ENCODE measurements at regions not wholly inside any gene's neighbourhood (a gene's known extent, or its start where the extent isn't known, plus 50 kb on each side); places are given as distances from the start of the nearest gene placed in this dataset.

GRCh38 chr7:40937879-40938278 lies 765.0 kb downstream of the INHBA start:
- no peaks in the 10 kb centered on the region for H3K4me1 ChIP-seq (ENCODE audit: control insufficient read depth in 4 of 4, insufficient read depth in 4 of 4, low read length in 3 of 4)
- peaks cover 0 to 2% (median 0%) of the 10 kb centered on the region in 4 donors for H3K9me3 ChIP-seq (ENCODE audit: control insufficient read depth in 4 of 4, low read length in 3 of 4)
- H3K4me3 ChIP-seq (ENCODE audit: low read depth in 1 of 3, low read length in 3 of 3), result no peak overlapping the region
- TF ChIP-seq MAX (IDR thresholded peaks at IDR 0.05) (no peak), NR2F2 (IDR thresholded peaks at IDR 0.05) (no peak), EGR1 (IDR thresholded peaks at IDR 0.05; ENCODE audit: low read depth in 2 of 2) (no peak), ATF3 (IDR thresholded peaks at IDR 0.05) (no peak), ZBTB33 (IDR thresholded peaks at IDR 0.05) (no peak), RXRA (IDR thresholded peaks at IDR 0.05) (no peak), HNF4G (IDR thresholded peaks at IDR 0.05) (no peak), REST (IDR thresholded peaks at IDR 0.05) (no peak), FOXA1 (IDR thresholded peaks at IDR 0.05) (no peak), RAD21 (IDR thresholded peaks at IDR 0.05) (no peak), CTCF (IDR thresholded peaks at IDR 0.05; ENCODE audit: low read depth, low read length, missing input control) (no peak)
- no peaks in the 10 kb centered on the region for H3K27me3 ChIP-seq (ENCODE audit: control insufficient read depth in 4 of 4, insufficient read depth in 4 of 4, low read length in 3 of 4)
- no peaks in the 10 kb centered on the region for H3K36me3 ChIP-seq (ENCODE audit: control insufficient read depth in 4 of 4, insufficient read depth in 3 of 4, low read depth in 1 of 4, low read length in 3 of 4)
- H3K27ac ChIP-seq (ENCODE audit: low read depth in 1 of 2, low read length in 2 of 2), result no peak overlapping the region
- DNase-seq (ENCODE audit: low spot score), result no peak
- 89% methylated on average over 2 of the region's 2 CpGs for WGBS
- no peak overlapping the region for H3K9ac ChIP-seq (ENCODE audit: low read depth in 1 of 2, low read length in 2 of 2)

- H3K9me3 ChIP-seq (ENCODE audit: control insufficient read depth in 4 of 4, low read length in 3 of 4), result peaks cover 0 to 2% (median 0%) of the 10 kb centered on the region in 4 donors
- H3K27ac ChIP-seq (ENCODE audit: low read depth in 1 of 2, low read length in 2 of 2), result no peak overlapping the region
- no peak overlapping the region for H3K9ac ChIP-seq (ENCODE audit: low read depth in 1 of 2, low read length in 2 of 2)
- DNase-seq (ENCODE audit: low spot score), result no peak
- no peaks in the 10 kb centered on the region for H3K27me3 ChIP-seq (ENCODE audit: control insufficient read depth in 4 of 4, insufficient read depth in 4 of 4, low read length in 3 of 4)
- TF ChIP-seq FOXA1 (IDR thresholded peaks at IDR 0.05) (no peak), EGR1 (IDR thresholded peaks at IDR 0.05; ENCODE audit: low read depth in 2 of 2) (no peak), CTCF (IDR thresholded peaks at IDR 0.05; ENCODE audit: low read depth, low read length, missing input control) (no peak)
- 92% methylated on average over 2 of the region's 2 CpGs for WGBS
- H3K4me1 ChIP-seq (ENCODE audit: control insufficient read depth in 4 of 4, insufficient read depth in 4 of 4, low read length in 3 of 4), result no peaks in the 10 kb centered on the region
- H3K4me3 ChIP-seq (ENCODE audit: low read depth in 1 of 3, low read length in 3 of 3), result no peak overlapping the region
- no peaks in the 10 kb centered on the region for H3K36me3 ChIP-seq (ENCODE audit: control insufficient read depth in 4 of 4, insufficient read depth in 3 of 4, low read depth in 1 of 4, low read length in 3 of 4)
Measured at GRCh38 chr7:40935435-40935834, 767.5 kb downstream of the INHBA start.

Measured in liver (tissue), 8 donors.